ENCODE measurements at regions not wholly inside any gene's neighbourhood (a gene's known extent, or its start where the extent isn't known, plus 50 kb on each side); places are given as distances from the start of the nearest gene placed in this dataset.
"Not testable (repeated sequence)": the region's sequence is repeated elsewhere in the genome, so short reads cannot be mapped to it uniquely, and the experiment has no call there.

- no peak for DNase-seq
Measured at GRCh38 chr1:220942278-220942677, 63.0 kb downstream of the HLX start.

GRCh38 chr1:220942914-220943313, 63.7 kb downstream of the HLX start:
- DNase-seq = not testable (repeated sequence)

- DNase-seq = no peak
Measured at GRCh38 chr1:220943319-220943996, 64.2 kb downstream of the HLX start.

GRCh38 chr1:220950576-220950975, 71.3 kb downstream of the HLX start:
- DNase-seq = no peak

GRCh38 chr1:220952961-220953643, 73.9 kb downstream of the HLX start:
- no peak for DNase-seq

GRCh38 chr1:220954321-220955075, 75.3 kb downstream of the HLX start:
- DNase-seq = no peak

GRCh38 chr1:220955116-220955515, 75.9 kb downstream of the HLX start:
- no peak for DNase-seq

GRCh38 chr1:220956501-220957232, 77.4 kb downstream of the HLX start:
- no peak for DNase-seq

GRCh38 chr1:220957233-220957605, 78.0 kb downstream of the HLX start:
- DNase-seq = no peak

GRCh38 chr1:220958234-220958633, 79.0 kb downstream of the HLX start:
- no peak for DNase-seq

- DNase-seq = no peak
Measured at GRCh38 chr1:220962031-220962751, 82.9 kb downstream of the HLX start.

GRCh38 chr1:220966041-220966440, 86.8 kb downstream of the HLX start:
- no peak for DNase-seq

GRCh38 chr1:220966473-220966872, 87.2 kb downstream of the HLX start:
- DNase-seq = no peak

GRCh38 chr1:220966881-220967611, 87.8 kb downstream of the HLX start:
- DNase-seq = no peak

GRCh38 chr1:220967911-220968310, 88.7 kb downstream of the HLX start:
- DNase-seq = no peak

- not testable (repeated sequence) for DNase-seq
Measured at GRCh38 chr1:220969281-220969680, 90.0 kb downstream of the HLX start.

- no peak for DNase-seq
Measured at GRCh38 chr1:220970311-220970710, 91.1 kb downstream of the HLX start.

- DNase-seq = no peak
Measured at GRCh38 chr1:220971221-220971620, 92.0 kb downstream of the HLX start.

GRCh38 chr1:220974431-220974830, 95.2 kb downstream of the HLX start:
- DNase-seq = no peak

- no peak for DNase-seq
Measured at GRCh38 chr1:220976390-220976789, 97.1 kb downstream of the HLX start.

GRCh38 chr1:220979371-220979770, 100.1 kb downstream of the HLX start:
- no peak for DNase-seq

- no peak for DNase-seq
Measured at GRCh38 chr1:220982686-220983085, 103.4 kb downstream of the HLX start.

All from activated CD8-positive, alpha-beta memory T cell treated with anti-CD3 and anti-CD28 coated beads for 24 hours (primary cell).